ENCODE measurements at regions not wholly inside any gene's neighbourhood (a gene's known extent, or its start where the extent isn't known, plus 50 kb on each side); places are given as distances from the start of the nearest gene placed in this dataset.

DNA sequence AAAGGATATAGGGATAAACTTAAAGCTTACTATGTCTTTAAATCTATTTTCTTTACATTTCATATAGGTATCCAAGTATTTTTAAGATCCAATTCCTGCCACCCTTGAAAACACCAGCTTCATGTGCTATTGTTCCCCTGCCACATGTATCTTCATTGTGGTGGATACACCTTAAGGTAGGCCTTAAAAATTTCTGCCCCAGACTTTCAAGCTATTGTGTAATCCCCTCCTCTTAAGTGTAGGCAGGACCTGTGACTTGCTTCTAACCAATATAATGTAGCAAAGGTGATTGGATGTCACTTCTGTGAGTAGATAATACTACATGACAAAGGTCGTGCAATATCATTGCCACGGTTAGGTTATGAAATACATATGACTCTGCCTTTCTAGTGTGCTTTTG, 119.5 kb downstream of the RAD51AP2 start:
- H3K9ac ChIP-seq (ENCODE audit: low read length) = no peak overlapping the region
- H3K79me2 ChIP-seq (ENCODE audit: control insufficient read depth, insufficient read depth, low read length) = no peaks in the 10 kb centered on the region
- peaks cover 2 to 3% (median 3%) of the 10 kb centered on the region in 3 donors for H3K9me3 ChIP-seq (ENCODE audit: control extremely low read depth in 1 of 3, control insufficient read depth in 2 of 3, insufficient read depth in 1 of 3, low read length in 2 of 3)
- no peaks in the 10 kb centered on the region for H3K4me1 ChIP-seq (ENCODE audit: control insufficient read depth in 2 of 2, insufficient read depth in 2 of 2, low read length in 2 of 2)
- H3K27ac ChIP-seq (ENCODE audit: low read length in 2 of 2) = no peak overlapping the region
- DNase-seq = no peak
- ATAC-seq (ENCODE audit: low read depth) = no peak
- H3K27me3 Mint-ChIP-seq = peaks cover 4% of the 10 kb centered on the region
- no peak for TF ChIP-seq EZH2 (IDR thresholded peaks at IDR 0.05; ENCODE audit: borderline replicate concordance, insufficient read depth, low read depth, low read length, poor library complexity, severe bottlenecking)
- TF ChIP-seq, protein P1, sequence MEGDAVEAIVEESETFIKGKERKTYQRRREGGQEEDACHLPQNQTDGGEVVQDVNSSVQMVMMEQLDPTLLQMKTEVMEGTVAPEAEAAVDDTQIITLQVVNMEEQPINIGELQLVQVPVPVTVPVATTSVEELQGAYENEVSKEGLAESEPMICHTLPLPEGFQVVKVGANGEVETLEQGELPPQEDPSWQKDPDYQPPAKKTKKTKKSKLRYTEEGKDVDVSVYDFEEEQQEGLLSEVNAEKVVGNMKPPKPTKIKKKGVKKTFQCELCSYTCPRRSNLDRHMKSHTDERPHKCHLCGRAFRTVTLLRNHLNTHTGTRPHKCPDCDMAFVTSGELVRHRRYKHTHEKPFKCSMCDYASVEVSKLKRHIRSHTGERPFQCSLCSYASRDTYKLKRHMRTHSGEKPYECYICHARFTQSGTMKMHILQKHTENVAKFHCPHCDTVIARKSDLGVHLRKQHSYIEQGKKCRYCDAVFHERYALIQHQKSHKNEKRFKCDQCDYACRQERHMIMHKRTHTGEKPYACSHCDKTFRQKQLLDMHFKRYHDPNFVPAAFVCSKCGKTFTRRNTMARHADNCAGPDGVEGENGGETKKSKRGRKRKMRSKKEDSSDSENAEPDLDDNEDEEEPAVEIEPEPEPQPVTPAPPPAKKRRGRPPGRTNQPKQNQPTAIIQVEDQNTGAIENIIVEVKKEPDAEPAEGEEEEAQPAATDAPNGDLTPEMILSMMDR (IDR thresholded peaks at IDR 0.05) = no peak
- H3K27me3 ChIP-seq (replicated peaks in 1 of 4; ENCODE audit: control extremely low read depth in 1 of 4, control insufficient read depth in 3 of 4, insufficient read depth in 4 of 4, low read length in 3 of 4) = no peaks in the 10 kb centered on the region
- no peak overlapping the region for H3K27ac Mint-ChIP-seq
- H3K4me3 ChIP-seq (ENCODE audit: control extremely low read depth in 1 of 5, extremely low read depth in 1 of 5, insufficient read depth in 1 of 5, low read depth in 2 of 5, low read length in 4 of 5) = no peak overlapping the region
- CTCF ChIA-PET = no interaction called here
- intact Hi-C loops (cut with micrococcal nuclease) = no loop called here
- H3K4me2 ChIP-seq (replicated peaks; ENCODE audit: low read depth, low read length, poor library complexity, severe bottlenecking) = no peak overlapping the region
- WGBS (ENCODE audit: insufficient coverage) = 100% methylated on average over 2 of the region's 2 CpGs
- H3K36me3 ChIP-seq (replicated peaks in 1 of 2; ENCODE audit: control extremely low read depth in 1 of 2, control insufficient read depth in 1 of 2, extremely low read depth in 1 of 2, insufficient read depth in 2 of 2, low read length in 1 of 2) = no peaks in the 10 kb centered on the region
- H3K4me3 Mint-ChIP-seq = no peak overlapping the region
- H2AFZ ChIP-seq (ENCODE audit: insufficient read depth, low read depth, low read length, poor library complexity, severe bottlenecking) = no peak overlapping the region
- POLR2A ChIA-PET = no interaction called here
- H4K20me1 ChIP-seq (ENCODE audit: control insufficient read depth, insufficient read depth, low read length, poor library complexity, severe bottlenecking) = no peaks in the 10 kb centered on the region
- H3K9me3 Mint-ChIP-seq (ENCODE audit: insufficient read depth) = peaks cover 6% of the 10 kb centered on the region
- no peaks in the 10 kb centered on the region for H3K4me1 Mint-ChIP-seq

DNA sequence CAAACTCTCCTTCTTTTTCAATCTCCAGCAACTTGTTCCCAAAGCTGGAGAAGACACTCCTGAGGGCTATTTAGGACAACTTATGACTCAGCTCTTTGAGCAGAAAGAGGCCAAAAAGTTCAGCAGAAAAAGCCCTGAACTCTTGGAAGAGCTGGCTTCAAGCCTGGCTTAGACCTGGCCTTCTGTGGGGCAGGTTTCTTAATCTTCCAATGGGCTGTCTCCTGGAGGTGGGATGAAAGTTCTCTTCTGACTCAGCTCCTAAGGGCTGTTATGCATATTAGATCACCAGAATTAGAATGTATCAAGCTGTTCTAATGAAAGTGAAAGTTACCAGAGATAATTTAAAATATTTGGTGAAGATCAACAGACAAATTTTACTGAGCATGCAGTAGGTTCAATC, 129.4 kb downstream of the RAD51AP2 start:
- peaks cover 3% of the 10 kb centered on the region for H3K9me3 Mint-ChIP-seq (ENCODE audit: insufficient read depth)
- Histone ChIP-seq H3K79me2 (ENCODE audit: control insufficient read depth, insufficient read depth, low read length) (no peaks in the 10 kb centered on the region), H3K4me1 (ENCODE audit: control insufficient read depth in 2 of 2, insufficient read depth in 2 of 2, low read length in 2 of 2) (no peaks in the 10 kb centered on the region), H3K9ac (ENCODE audit: low read length) (no peak overlapping the region), H3K4me3 (ENCODE audit: control extremely low read depth in 1 of 5, extremely low read depth in 1 of 5, insufficient read depth in 1 of 5, low read depth in 2 of 5, low read length in 4 of 5) (no peak overlapping the region), H3K27ac (ENCODE audit: low read length in 2 of 2) (no peak overlapping the region), H3K36me3 (replicated peaks in 1 of 2; ENCODE audit: control extremely low read depth in 1 of 2, control insufficient read depth in 1 of 2, extremely low read depth in 1 of 2, insufficient read depth in 2 of 2, low read length in 1 of 2) (no peaks in the 10 kb centered on the region), H2AFZ (ENCODE audit: insufficient read depth, low read depth, low read length, poor library complexity, severe bottlenecking) (no peak overlapping the region), H3K9me3 (ENCODE audit: control extremely low read depth in 1 of 3, control insufficient read depth in 2 of 3, insufficient read depth in 1 of 3, low read length in 2 of 3) (no peaks in the 10 kb centered on the region), H3K4me2 (replicated peaks; ENCODE audit: low read depth, low read length, poor library complexity, severe bottlenecking) (no peak overlapping the region), H4K20me1 (ENCODE audit: control insufficient read depth, insufficient read depth, low read length, poor library complexity, severe bottlenecking) (no peaks in the 10 kb centered on the region), H3K27me3 (replicated peaks in 1 of 4; ENCODE audit: control extremely low read depth in 1 of 4, control insufficient read depth in 3 of 4, insufficient read depth in 4 of 4, low read length in 3 of 4) (no peaks in the 10 kb centered on the region)
- no peak overlapping the region for H3K4me3 Mint-ChIP-seq
- no peak for ATAC-seq (ENCODE audit: low read depth)
- no peak for TF ChIP-seq EZH2 (IDR thresholded peaks at IDR 0.05; ENCODE audit: borderline replicate concordance, insufficient read depth, low read depth, low read length, poor library complexity, severe bottlenecking)
- TF ChIP-seq, protein P1 (IDR thresholded peaks at IDR 0.05) = no peak
- H3K27ac Mint-ChIP-seq = no peak overlapping the region
- DNase-seq = no peak
- no peaks in the 10 kb centered on the region for H3K4me1 Mint-ChIP-seq
- intact Hi-C loops (cut with micrococcal nuclease) = no loop called here
- ChIA-PET CTCF (no interaction called here), POLR2A (no interaction called here)
- H3K27me3 Mint-ChIP-seq = peaks cover 9% of the 10 kb centered on the region
